ENCODE measurements at regions not wholly inside any gene's neighbourhood (a gene's known extent, or its start where the extent isn't known, plus 50 kb on each side); places are given as distances from the start of the nearest gene placed in this dataset.
"Not testable (repeated sequence)": the region's sequence is repeated elsewhere in the genome, so short reads cannot be mapped to it uniquely, and the experiment has no call there.

DNA sequence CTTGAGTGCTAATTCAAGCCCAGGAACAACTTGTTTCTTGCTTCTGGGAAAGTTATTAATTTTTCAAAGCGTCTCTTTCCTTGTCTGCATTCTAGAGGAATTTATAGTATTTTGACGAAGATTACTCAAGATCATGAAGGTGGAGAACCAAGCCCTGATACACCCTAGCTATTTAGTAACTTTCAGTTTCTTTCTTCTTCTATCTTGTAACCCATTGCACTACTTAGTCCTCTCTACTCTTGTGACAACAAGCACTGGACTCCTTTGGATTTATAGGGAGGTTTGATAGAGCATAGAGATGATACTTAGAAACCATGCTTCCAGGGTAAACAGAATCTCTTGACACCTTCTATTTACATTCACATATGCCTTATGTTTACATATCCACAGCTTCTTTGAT lies 203.3 kb upstream of the GRM7 start:
- DNase-seq: no peak

DNA sequence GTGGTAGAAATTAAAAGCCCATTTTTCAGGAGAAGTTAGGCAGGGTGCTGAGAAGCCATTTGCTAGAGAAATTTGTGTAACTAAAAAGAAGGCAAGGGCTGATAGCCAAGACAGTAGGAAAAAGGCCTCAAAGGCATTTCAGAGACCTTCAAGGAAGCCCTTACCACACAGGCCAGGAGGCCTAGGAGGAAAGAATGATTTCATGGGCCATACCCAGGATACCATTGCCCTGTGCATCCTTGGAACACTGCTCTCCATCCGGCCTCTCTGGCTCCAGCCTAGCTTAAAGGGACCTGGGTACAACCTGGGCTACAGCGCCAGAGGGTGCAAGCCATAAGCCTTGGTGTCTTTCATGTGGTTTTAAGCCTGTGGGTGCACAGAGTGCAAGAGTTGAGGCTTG lies 193.6 kb upstream of the GRM7 start:
- DNase-seq: no peak

DNA sequence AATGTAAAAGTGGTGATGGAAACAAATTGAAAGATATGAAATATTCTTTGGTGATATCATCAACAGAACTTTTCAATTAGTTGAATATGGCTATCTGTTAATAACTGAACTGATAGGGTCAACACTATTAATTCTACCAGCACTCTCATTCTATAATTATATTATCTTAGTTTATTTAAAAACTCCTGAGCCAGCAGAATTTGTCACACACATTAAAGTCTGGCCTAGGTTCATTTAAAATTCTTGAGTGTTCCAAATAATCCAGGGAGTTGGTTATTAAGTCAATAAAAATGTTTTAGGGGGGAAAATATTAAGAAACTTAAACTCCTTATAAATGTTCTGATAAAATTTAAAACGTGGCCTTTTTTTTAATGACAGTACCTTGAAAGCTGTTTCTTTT lies 189.6 kb upstream of the GRM7 start:
- no peak for DNase-seq

DNA sequence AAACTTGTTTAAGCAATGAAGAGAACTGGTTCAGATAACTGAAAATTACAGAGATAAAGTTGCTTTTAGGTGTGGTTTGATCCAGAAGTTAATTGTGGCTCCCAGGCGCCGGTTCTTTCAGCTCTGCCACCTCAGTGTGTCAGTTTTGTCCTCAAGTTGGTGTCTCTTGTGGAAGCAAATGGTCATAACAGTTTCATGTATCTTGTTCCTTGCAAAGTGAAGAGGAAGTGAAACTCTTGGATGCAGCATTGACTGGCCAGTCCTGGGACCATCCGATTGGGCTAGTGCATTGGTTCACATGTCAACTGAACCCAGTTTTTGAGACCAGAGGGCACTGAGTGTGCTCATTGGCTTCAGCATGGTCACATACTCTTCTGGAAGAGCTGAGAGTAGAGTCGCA lies 181.4 kb upstream of the GRM7 start:
- no peak for DNase-seq

DNA sequence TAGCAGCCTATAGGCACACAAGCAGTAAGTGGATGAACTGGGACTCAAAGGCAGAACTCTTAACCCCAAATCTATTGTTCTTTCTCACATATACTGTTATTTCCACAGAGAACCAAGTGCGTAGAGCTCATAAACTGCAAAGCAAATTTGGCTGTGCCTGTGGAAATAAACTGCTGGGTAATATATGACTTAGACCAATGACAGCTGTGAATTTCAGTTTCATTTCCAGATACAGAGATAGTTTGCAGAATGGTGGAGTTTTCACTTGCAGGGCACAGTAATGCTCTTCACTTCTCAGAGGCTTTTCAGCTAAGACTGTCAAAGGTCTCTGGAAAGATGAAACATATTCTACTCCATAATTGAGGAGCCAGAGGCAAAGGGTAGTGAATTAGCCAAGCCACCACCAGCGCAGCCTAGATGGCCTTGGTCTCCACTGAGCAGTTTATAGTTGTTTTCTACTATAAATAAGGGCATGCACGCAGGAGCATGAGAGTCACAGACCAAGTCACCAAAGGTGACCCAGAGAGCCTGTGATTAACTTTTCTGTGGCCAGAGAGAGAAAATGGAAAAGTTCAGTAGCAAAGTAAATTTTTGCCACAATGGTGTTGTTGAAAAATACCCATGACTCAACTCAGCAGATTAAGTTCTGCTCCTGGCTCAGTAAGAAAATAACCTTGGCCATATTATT lies 180.7 kb upstream of the GRM7 start:
- no peak for DNase-seq

DNA sequence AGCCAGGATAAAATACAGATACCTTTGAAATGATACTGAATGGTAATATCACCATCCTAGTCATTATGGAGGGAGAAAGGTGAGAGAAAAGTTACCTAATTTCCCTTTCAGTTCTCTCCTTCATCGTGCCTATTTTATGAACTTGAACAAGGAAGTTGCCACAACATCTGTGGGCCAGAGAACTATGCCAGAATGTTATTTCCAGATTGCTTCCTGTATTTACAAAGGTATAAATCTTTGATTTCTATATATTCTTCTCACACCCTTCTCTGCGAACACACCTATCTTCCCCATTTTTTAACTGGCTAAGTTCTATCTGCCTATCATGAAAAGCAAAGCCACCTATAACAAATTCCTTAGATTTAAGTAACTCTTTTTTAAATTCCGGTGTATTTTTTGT lies 163.6 kb upstream of the GRM7 start:
- no peak for DNase-seq

DNA sequence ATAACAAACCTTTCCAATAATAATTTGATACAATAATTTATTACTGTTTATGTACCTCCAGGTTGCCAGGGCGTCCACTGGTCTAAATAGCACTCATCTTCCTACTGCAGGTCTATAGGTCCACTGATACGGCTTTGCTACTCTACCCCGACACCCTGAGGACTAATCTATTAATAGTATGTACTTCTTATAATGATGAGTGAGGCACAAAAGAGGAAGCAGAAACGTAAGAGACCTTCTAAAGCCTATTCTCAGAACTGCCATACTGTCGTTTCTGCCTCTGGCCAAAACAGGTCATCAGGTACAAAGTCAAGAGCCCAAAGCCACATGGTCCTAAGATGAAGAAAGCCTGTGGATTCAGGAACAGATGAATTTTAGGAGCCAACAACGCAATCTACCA lies 163.2 kb upstream of the GRM7 start:
- no peak for DNase-seq

DNA sequence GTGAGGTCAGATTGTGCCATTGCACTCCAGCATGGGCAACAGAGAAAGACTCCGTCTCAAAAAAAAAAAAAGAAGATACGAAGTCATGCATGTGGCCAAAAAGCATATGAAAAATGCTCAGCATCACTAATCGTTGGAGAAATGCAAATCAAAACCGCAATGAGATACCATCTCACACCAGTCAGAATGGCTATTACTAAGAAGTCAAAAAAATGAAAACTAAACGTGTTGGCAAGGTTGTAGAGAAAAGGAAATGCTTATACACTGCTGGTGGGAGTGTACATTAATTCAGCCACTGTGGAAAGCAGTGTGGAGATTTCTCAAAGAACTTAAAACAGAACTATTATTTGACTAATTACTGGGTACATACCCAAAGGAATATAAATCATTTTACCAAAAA lies 156.1 kb upstream of the GRM7 start:
- DNase-seq: not testable (repeated sequence)

DNA sequence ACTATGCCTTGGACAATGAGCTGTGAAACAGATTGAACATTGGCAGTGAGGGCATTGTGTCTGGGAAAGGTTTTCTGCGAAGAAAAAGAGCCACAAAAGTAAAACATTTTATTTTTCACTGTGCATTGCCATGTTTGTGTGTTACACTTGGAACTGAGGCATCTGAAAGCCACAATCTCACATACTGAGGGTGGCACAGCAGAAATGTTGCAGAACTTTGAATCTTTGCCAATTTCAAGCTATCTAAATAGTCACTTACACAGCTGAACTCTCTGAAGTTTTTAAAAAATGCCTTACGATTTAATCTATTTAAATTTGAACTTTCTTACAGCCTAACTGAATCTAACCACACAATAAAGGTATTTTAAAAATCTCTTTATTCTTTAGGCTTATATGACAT lies 154.1 kb upstream of the GRM7 start:
- no peak for DNase-seq

DNA sequence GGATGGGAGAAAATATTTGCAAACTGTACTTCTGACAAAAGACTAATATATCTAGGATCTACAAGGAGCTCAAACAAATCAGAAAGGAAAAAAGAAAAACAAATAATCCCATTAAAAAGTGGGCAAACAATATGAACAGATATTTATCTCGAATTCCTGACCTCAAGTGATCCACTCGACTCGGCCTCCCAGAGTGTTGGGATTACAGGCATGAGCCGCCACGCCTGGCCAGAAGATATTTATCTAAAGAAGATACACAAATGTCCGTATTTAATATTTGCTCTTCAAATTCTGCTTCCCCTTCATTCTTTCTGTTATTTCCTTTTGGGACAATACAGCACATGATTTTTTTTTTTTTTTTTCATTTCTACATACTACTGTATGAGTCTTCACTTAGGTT lies 151.7 kb upstream of the GRM7 start:
- no peak for DNase-seq

DNA sequence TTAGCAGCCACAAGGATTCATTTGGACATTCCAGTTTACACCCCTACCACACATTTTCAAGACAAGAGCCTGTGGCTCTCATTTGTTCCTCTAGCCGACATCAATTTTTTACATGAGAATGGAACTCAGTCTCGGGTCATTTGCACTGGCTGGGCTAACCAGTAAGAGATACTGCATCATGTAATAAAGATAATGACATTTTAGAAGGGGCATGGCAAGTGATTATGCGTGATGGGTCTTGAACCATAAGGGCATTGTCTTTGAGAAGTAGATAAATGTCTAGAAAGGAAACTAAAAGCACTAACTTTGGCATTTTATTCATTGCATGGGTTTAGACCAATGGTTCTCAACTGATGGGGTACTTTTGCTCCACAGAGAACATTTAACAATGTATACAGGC lies 146.0 kb upstream of the GRM7 start:
- no peak for DNase-seq

DNA sequence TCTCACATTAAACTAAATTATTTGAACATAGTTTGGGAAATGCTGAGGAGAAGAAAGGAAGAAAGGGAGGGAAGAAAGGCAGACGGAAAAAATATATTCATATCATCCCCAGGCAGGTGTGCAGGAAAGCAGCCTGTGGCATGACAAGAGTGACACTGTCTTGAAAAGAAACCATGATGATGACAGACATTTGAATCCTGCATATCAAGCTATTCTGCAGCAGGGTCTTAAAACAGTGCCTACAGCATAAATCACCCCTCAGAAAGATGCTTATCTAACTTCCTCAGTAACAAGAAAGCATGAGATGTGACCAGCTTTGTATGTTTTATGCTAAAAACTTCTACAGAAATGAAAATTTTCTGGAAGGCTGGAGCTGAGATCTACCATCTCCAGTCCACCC lies 144.5 kb upstream of the GRM7 start:
- no peak for DNase-seq

DNA sequence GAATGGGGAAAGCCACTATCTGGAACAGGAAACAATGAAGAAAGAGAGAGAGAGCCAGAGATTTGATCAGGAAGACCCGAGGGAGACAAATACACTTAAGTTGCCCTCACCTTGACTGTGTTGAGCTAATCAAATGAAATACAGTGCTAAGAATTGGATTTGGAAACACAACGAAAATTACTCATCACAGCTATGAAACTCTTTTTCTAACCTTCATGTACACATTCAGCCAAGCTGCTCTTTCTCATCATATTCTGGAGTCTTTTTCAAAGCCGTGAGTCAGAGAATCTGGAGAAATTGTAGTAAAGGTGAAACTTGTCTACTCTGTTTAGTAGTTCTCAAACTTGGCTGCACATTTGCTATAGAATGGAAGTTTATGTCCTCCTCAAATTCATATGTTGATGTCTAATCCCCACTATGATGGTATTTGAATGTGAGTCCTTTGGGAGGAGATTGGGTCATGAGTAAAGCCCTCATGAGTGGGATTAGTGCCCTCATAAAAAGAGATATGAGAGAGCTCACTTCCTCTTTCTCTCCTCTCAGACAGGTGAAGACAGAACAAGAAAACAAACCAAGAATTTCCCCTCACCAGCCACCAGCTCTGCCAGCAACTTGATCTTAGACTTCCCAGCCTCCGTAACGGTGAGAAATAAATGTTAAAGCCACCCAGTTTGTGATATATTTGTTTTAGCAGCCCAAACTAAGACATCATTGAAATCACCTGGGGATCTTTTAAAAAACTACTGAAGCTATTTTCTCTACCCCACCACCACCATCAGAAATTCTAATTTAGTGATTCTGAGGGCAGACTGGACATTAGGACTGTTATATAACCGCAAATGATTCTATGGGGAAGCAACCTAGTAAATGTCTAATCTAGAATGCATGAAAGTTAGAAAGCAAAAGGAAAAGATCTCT lies 143.6 kb upstream of the GRM7 start:
- no peak for DNase-seq

DNA sequence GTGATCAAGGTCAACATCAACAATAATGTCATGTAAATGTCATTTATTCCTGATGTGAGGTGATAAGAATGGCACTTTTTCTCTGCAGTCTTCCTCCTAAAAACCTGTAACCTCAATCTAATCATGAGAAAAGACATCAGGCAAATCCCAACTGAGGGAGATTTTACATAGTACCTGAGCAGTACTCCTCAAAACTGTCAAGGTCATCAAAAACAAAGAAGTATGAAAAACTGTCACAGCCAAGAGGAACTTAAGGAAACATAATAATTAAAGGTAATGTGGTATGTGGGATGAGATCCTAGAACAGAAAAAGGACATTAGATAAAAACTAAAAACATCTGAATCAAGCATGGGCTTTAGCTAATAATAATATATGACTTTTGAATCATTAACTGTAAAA lies 140.9 kb upstream of the GRM7 start:
- DNase-seq: no peak

DNA sequence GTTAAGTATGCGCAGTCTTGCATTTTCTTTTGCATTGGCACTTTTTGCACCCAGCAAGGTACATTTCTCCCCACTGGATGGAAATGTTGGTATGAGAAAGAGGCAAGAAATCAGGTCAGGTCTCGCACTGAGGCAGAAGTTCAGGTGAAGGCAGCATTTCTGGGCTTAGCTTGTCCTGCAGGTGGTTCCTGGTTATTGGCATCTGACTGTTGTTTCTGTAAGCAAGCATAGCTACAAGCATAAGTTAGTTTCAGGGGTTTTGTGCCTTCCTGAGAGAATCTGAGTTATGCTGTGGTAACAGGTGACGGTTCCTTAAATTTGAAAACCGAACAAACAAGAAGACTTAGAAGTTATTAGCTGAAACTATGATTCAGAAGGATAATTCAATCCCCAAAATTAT lies 139.4 kb upstream of the GRM7 start:
- no peak for DNase-seq

DNA sequence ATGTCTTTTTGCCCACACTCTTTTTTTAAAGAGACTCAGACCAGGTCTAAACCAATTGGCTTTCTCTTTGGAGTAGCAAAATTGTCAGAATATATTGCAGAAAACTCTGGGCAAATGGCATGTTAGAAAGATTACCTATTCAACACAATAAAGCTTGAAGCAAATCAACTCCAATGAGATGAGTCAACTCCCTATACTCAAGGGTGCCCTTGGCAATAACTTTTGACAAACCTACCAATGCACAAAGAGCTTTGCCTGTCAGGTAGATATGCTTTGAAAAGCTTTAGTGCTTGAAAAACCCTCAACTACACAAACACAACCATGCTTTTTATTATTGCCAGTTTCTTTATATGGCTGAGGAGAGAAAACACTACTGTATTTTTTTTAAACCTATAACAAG lies 137.7 kb upstream of the GRM7 start:
- DNase-seq: no peak

DNA sequence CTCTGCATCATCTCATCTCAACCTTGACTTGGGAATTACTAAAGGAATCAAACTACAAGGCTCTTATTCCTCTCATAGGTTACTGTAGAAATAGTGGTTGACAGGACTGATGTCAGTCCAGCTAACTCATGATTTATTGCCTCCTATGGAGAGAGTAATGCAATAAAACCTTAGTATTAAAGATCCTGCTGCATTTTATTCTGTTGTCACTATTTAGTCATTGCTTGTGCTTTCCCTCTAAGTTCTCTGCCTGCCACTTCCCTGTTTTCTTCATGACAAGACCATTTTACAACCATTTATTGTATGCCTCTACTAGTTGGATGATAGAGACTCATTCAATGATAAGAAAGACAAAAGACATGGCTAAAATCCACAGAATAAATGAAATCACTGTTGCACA lies 134.1 kb upstream of the GRM7 start:
- no peak for DNase-seq

DNA sequence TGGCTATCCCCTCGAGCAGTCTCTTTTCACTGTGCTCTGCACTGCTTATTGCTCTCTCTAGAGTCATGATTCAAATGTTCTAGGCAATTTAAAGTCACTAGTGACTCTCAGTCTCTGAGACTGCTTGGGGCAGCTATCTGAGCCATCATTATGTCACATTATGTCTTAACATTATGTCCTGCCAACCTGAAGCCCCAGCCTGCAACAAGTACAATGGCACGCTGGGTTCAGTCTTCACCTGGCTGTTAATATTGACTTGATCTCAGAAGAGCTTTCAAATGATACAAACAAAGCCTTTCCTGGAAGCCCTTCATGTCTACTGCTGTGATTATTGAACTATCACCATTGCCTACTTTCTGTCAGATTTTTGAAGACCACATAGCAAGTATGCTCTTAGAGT lies 128.1 kb upstream of the GRM7 start:
- DNase-seq: no peak

DNA sequence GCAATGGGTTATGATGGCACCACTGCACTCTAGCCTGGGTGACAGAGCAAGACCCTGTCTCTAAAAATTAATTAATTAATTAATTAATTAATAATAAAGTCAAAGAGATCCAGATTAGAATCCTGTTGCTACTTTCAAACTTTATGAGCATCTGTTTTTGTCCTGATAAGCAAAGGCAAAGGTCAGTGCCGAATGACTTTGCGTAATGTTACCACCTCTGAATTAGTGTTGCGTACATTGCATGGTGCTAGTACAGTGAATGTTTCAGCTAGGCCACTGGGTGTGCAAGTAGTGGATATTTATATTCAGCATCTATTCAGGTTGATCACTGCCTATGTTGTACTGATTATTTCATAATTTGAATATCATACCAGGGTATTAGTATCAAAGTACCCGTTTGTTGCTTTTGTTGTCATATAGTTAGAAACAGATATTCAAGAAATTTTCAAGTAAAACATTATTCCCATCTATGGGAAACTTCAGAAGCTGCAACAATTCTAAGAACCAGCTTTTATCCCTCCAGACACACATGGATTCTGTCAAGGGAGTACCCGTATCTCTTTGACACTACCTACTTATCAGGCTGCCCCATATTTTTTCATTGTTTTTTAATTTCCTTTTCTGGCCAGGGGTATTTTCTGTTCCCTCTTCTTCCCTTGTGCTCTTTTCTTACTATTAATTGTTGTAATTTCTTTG lies 127.1 kb upstream of the GRM7 start:
- no peak for DNase-seq

DNA sequence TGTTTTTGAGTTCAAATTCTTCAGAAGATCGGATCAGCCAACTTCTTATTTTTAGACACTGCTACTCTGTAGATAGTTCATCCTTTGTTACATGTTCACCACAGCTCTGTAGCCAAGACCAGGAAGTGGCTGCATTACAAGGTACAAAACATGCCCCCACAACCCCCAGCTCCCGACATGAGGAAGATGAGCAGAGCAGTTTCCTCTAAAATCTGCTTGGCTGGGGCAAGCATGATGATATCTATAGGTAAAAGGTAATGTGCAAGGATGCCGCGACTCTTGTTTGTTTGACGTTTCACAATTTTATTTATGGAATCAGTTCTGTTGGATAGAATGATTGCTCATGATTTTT lies 126.5 kb upstream of the GRM7 start:
- no peak for DNase-seq

DNA sequence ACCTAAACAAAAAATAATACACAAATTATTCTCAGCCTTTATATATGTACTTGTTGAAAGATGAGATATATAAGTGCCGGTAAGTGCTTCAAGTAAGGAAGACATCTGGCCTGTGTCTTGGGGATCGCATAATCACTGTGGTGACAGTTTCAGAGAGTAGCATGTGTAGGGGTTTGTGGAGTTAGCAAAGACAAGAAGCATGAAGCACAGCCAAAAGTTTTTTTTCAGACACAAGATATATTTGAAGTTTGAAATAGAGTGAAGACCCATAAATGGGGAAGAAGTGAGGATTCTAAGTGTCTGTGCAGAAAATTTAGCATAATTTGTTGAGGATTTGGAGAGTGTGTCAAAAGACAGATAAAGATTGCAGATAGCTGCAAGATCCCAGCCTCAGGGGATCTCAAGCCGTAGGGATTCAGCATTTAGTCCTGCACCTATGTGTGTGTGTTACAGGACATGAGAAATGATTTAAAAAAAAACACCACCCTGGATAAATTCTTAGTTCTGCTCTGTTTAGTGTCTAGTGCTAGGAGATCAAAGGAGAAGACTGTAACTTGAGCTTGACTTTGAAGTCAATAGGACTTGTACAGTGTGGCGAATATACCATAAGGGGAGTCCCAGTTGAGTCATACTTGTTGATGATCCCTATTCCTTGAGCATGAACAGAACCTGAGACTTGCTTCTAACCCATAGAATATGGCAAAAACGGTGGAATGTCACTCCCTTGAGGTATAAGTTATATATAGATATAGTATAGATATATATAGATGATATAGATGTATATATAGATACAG lies 123.9 kb upstream of the GRM7 start:
- no peak for DNase-seq

DNA sequence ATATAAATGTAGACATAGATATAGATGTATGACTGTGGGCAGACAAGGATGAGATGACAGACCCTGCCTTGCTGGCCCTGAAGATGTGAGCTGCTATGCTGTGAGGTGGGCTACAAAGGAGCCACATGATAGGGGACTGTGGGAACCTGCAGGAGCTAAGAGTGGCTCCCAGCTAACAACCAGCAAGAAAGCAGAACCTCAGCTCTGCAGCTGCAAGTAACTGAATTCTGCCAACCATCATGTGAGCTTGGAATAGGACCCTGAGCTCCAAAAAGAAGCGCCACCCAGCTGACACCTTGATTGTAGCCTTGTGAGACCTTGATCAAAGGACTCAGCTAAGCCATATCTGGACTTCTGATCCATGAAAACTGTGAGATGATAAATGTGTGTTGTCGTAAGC lies 123.3 kb upstream of the GRM7 start:
- no peak for DNase-seq

DNA sequence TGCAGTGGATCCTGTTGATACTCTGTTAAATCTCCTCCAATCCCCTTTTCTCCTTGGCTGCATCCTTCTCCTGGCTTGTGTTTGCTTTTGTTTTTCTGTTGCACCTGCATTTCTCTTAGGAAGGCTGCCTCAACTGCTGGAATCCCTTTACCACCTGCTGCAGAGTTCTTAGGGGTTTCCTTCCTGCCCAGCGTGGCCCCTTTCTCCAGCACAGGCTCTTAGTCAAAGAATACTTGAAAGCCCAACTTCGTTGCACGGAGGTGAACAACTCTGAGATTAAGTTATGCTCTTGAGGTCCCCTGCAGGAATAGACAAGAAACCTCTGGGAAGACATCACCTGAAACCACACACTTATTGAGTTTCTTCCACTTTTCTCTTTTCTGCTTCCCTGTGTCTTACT lies 121.6 kb upstream of the GRM7 start:
- no peak for DNase-seq

Measured in activated CD4-positive, alpha-beta T cell treated with anti-CD3 and anti-CD28 coated beads, Interleukin-10, Interleukin-2, amounts not matched to agents 100 ng/mL and 50 ng/mL, durations not matched to agents 16 hours and 8 hours (primary cell).